Lung (tissue), 11 donors: ENCODE measurements at regions not wholly inside any gene's neighbourhood (a gene's known extent, or its start where the extent isn't known, plus 50 kb on each side); places are given as distances from the start of the nearest gene placed in this dataset.

ENCODE experiments used
- ATAC-seq: fragments of 200-7000 bp; cut with Tn5 transposase; one replicate; pipeline ENCODE4 v1.9.1; 2020; ENCODE audit warnings: moderate number of reproducible peaks; ENCODE audit not compliant: insufficient read depth, low FRiP score
- DNase-seq, 3 donors: peaks; one replicate each; pipeline ENCODE4 v3.0.0-alpha.2; 2013 to 2017
- H3K27ac ChIP-seq, 2 donors: one replicate each; pipeline ENCODE4 v1.5.1; 2013; ENCODE audit warnings: mild to moderate bottlenecking in 2 of 2, moderate library complexity in 2 of 2, control low read depth in 1 of 2, inconsistent platforms in 1 of 2, low read depth in 1 of 2, low read length in 1 of 2
- H3K27me3 ChIP-seq, 3 donors: one replicate each; pipeline ENCODE4 v1.5.1; 2013; ENCODE audit warnings: low read length in 2 of 3; ENCODE audit not compliant: control insufficient read depth in 3 of 3, insufficient read depth in 3 of 3
- H3K36me3 ChIP-seq, 4 donors: one replicate each; pipeline ENCODE4 v1.5.1; 2013; ENCODE audit warnings: low read length in 4 of 4, mild to moderate bottlenecking in 1 of 4, moderate library complexity in 1 of 4; ENCODE audit not compliant: control insufficient read depth in 4 of 4, insufficient read depth in 4 of 4
- H3K4me1 ChIP-seq, 5 donors: one replicate each; pipeline ENCODE4 v1.5.1; 2013; ENCODE audit warnings: low read length in 5 of 5, mild to moderate bottlenecking in 2 of 5, moderate library complexity in 1 of 5; ENCODE audit not compliant: control insufficient read depth in 5 of 5, insufficient read depth in 5 of 5
- H3K4me3 ChIP-seq: one replicate; pipeline ENCODE4 v1.5.1; 2013; ENCODE audit warnings: mild to moderate bottlenecking, control low read depth, moderate library complexity
- H3K9ac ChIP-seq, 2 donors: one replicate each; pipeline ENCODE4 v1.5.1; 2013; ENCODE audit warnings: low read length in 2 of 2, control low read depth in 1 of 2; ENCODE audit not compliant: insufficient read depth in 1 of 2
- H3K9me3 ChIP-seq, 4 donors: one replicate each; pipeline ENCODE4 v1.5.1; 2013; ENCODE audit warnings: low read length in 3 of 4, mild to moderate bottlenecking in 1 of 4, moderate library complexity in 1 of 4; ENCODE audit not compliant: control insufficient read depth in 4 of 4, insufficient read depth in 3 of 4
- WGBS, 2 donors: extraction: QIAGEN DNeasy Blood & Tissue Kit; methylation state at CpG; one replicate each; pipeline ENCODE4 v1.1.7; 2013; 5-methylcytosine and 5-hydroxymethylcytosine counted together
- TF ChIP-seq, protein P1 (sequence below): IDR thresholded peaks from 2 replicates; pipeline ENCODE4 v1.5.1; 2012; ENCODE audit warnings: mild to moderate bottlenecking; ENCODE audit errors: control extremely low read depth, extremely low read depth
- donor health status: control.
- donor health status: control.
- donor health status: Bipolar disorder and iron deficiency.
- donor health status: healthy.
- donor health status: DM: yes; HTN: yes; CAD: no.

DNA sequence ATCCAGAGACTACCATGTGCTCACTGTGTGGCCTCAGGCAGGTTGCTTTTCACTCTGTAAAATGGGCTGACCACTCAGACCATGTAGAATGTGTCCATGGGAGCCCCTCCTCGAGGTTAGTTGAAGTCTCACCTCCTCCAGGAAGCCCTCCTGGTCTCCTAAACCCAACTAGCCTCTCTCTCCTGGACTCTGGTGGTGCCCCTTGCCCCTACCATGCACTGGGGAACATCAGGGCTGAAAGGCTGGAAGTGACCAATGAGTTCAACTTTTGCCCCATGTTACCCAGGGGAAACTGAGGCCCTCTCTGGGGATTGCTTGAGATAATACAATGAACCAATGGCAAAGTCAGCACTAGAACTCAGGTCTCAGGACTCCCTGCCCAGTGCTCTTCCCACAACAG, 69.2 kb upstream of the SLC6A6 start:
- Histone ChIP-seq H3K9me3 (no peaks in the 10 kb centered on the region), H3K27ac (no peak overlapping the region), H3K27me3 (no peaks in the 10 kb centered on the region), H3K4me1 (peaks cover 0 to 4% (median 0%) of the 10 kb centered on the region in 5 donors), H3K36me3 (no peaks in the 10 kb centered on the region), H3K4me3 (no peak overlapping the region), H3K9ac (no peak overlapping the region)
- ATAC-seq = no peak
- no peak for DNase-seq
- 80 to 81% methylated on average over 1 of the region's 1 CpG for WGBS, 2 donors
- TF ChIP-seq, protein P1, sequence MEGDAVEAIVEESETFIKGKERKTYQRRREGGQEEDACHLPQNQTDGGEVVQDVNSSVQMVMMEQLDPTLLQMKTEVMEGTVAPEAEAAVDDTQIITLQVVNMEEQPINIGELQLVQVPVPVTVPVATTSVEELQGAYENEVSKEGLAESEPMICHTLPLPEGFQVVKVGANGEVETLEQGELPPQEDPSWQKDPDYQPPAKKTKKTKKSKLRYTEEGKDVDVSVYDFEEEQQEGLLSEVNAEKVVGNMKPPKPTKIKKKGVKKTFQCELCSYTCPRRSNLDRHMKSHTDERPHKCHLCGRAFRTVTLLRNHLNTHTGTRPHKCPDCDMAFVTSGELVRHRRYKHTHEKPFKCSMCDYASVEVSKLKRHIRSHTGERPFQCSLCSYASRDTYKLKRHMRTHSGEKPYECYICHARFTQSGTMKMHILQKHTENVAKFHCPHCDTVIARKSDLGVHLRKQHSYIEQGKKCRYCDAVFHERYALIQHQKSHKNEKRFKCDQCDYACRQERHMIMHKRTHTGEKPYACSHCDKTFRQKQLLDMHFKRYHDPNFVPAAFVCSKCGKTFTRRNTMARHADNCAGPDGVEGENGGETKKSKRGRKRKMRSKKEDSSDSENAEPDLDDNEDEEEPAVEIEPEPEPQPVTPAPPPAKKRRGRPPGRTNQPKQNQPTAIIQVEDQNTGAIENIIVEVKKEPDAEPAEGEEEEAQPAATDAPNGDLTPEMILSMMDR = no peak

DNA sequence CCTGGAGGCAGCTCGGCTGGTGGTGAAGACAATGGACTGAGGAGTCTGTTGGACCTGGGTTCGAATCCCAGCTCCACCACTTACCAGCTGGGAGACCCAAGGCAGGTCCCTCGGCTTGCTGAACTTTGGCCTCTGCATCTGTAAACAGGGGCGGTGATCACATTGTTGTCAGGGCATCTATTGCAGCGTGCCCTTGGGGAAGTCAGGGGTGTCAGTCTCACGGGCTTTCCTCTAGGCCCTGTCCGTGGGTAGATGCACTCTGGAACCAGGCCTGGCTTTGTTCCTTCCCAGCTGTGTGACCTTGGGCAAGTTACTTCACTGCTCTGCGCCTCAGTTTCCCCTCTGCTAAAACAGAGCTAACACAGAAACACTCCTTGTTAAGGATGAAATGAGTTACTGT, 68.8 kb upstream of the SLC6A6 start:
- Histone ChIP-seq H3K27me3 (no peaks in the 10 kb centered on the region), H3K4me3 (no peak overlapping the region), H3K9me3 (no peaks in the 10 kb centered on the region), H3K36me3 (no peaks in the 10 kb centered on the region), H3K27ac (no peak overlapping the region), H3K9ac (no peak overlapping the region), H3K4me1 (peaks cover 0 to 4% (median 0%) of the 10 kb centered on the region in 5 donors)
- TF ChIP-seq, protein P1 = no peak
- DNase-seq (no peak), ATAC-seq (no peak)
- 91 to 92% methylated on average over 8 of the region's 8 CpGs for WGBS, 2 donors

DNA sequence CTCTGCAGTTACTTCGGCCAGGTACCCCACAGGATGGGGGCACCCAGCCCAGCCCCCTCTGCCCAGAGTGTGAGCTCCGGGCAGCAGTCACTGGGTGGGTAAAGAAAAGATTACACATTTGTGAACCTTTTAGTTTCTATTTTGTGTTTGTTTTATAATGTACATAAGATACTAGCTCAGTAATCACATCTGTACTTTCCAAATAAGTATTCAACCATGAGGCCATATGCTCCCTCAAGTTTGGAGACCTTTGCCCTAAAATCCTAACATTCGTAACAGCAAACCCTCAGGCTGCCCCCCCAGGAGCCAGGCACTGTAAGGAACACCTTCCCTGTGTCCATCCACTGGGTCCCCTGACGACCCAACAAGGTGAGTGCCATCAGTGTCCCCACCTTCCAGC, 68.3 kb upstream of the SLC6A6 start:
- Histone ChIP-seq H3K27ac (no peak overlapping the region), H3K9me3 (no peaks in the 10 kb centered on the region), H3K36me3 (no peaks in the 10 kb centered on the region), H3K4me3 (no peak overlapping the region), H3K4me1 (peaks cover 0 to 4% (median 0%) of the 10 kb centered on the region in 5 donors), H3K9ac (no peak overlapping the region), H3K27me3 (no peaks in the 10 kb centered on the region)
- TF ChIP-seq, protein P1 = no peak
- DNase-seq (no peak), ATAC-seq (no peak)
- 89 to 97% methylated on average over 4 of the region's 4 CpGs for WGBS, 2 donors

DNA sequence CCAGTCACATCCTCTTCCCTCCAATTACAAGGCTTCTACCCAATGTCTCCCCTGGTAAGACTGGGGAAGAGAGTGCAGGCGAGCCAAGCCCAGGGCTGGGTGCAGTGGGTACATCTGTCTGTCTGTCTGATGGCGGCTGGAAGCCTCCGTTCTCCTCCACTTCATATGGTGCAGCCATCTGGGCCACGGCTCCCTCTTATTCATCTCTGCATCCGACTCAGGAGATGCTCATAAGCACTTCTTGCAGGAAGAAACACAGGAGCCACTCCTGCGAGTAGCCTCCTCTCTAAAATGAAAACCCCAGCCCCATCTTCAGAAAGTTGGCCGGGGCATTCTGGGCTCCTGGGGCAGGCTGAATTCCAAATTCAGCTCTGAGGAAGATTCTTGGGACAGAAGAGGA, 67.5 kb upstream of the SLC6A6 start:
- TF ChIP-seq, protein P1 = no peak
- no peak overlapping the region for H3K9ac ChIP-seq
- H3K27me3 ChIP-seq = no peaks in the 10 kb centered on the region
- H3K4me3 ChIP-seq = no peak overlapping the region
- H3K9me3 ChIP-seq = no peaks in the 10 kb centered on the region
- no peak for ATAC-seq
- H3K27ac ChIP-seq = no peak overlapping the region
- peaks cover 0 to 4% (median 0%) of the 10 kb centered on the region in 5 donors for H3K4me1 ChIP-seq
- no peak for DNase-seq
- no peaks in the 10 kb centered on the region for H3K36me3 ChIP-seq
- WGBS, 2 donors = 82 to 87% methylated on average over 7 of the region's 7 CpGs
